ENCODE measurements at regions not wholly inside any gene's neighbourhood (a gene's known extent, or its start where the extent isn't known, plus 50 kb on each side); places are given as distances from the start of the nearest gene placed in this dataset.

DNA sequence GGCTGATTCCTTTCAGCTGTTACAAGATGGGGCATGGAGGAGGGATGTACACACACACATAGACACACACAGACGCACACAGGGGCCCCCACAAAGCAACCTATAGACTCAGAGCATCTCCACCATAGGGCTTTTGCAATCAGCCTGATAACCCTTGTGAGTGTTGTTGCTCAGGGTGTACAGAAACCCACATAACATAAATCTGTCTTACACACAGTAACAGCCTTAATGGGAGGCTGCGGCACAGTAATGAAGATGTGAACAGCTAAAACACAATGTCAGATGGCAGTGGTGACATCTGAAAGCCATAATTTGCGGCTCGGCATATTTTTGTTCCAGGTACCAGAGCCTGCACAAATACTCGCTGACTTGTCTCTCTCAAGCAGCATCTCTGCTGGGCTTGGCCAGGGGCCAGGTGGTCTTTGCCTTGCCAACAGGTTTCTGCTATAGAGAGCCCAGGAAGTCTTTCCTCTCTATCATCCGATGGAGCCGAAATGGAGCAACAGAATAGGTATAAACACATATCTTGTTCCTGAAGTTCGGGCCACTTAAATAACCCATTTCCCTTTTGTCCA lies 357.2 kb upstream of the GATB start:
- no peak overlapping the region for H3K4me3 ChIP-seq (ENCODE audit: low read length)
- no peak for DNase-seq (ENCODE audit: low read depth)
- TF ChIP-seq, protein P1, sequence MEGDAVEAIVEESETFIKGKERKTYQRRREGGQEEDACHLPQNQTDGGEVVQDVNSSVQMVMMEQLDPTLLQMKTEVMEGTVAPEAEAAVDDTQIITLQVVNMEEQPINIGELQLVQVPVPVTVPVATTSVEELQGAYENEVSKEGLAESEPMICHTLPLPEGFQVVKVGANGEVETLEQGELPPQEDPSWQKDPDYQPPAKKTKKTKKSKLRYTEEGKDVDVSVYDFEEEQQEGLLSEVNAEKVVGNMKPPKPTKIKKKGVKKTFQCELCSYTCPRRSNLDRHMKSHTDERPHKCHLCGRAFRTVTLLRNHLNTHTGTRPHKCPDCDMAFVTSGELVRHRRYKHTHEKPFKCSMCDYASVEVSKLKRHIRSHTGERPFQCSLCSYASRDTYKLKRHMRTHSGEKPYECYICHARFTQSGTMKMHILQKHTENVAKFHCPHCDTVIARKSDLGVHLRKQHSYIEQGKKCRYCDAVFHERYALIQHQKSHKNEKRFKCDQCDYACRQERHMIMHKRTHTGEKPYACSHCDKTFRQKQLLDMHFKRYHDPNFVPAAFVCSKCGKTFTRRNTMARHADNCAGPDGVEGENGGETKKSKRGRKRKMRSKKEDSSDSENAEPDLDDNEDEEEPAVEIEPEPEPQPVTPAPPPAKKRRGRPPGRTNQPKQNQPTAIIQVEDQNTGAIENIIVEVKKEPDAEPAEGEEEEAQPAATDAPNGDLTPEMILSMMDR (conservative IDR thresholded peaks at IDR 0.05; ENCODE audit: low read depth, low read length): no peak

DNA sequence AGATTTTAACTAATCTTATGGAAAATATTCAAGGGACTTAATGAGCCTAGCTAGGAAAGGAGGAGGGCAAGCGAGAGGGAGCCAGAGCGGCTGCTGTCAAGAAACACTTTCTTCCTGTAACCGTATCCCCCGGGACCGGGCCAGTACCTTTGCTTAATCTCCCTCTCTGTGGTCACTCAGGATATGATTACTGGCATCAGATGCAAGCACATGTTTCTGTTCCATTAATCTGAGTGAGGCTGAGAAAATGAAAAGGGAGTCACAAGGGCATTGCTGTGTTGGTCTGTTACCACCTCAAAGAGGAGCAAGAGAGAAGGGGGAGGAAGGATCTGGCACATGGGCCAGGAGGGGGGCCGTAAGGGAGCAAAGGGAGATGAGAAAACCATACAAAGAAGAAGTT lies 356.7 kb upstream of the GATB start:
- DNase-seq (ENCODE audit: low read depth): peak; percentile 44
- TF ChIP-seq, protein P1 (conservative IDR thresholded peaks at IDR 0.05; ENCODE audit: low read depth, low read length): no peak
- no peak overlapping the region for H3K4me3 ChIP-seq (ENCODE audit: low read length)

DNA sequence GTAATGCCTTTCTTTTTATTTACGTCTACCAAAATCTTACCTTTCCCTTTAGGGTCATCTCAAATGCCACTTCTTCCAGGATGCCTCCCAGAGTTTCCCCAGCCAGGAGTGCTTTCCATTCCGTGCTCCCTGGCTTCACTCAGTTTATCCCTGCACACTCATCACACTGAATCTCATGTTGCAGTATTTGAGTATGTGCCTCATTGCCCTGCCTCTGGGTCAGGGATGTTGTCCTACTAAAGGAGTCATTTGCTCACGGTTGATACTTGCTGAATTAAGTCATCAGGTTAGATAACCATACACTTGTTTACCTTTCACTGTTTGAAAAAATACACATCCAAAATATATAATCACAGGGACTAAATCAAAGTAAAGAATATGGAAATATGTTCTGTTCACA lies 356.2 kb upstream of the GATB start:
- no peak overlapping the region for H3K4me3 ChIP-seq (ENCODE audit: low read length)
- TF ChIP-seq, protein P1 (conservative IDR thresholded peaks at IDR 0.05; ENCODE audit: low read depth, low read length): no peak
- no peak for DNase-seq (ENCODE audit: low read depth)

DNA sequence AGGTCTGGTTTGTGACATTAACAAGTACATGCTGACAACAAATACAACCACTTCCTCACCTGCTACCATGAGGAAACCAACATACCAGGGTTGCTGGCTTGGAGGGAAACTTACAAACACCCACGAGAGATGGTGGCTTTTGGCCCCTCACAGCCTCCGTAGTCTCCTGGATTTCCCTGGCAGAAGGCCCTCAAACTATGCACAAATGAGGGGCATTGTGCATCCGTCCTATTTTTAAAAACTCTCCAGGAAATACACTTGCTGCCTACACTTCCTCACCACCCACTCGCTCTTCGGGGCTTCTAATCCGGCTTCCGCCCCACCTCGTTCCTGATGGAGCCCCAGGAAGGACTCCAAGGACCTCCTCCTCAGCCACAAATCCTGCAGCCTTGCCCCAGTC lies 355.0 kb upstream of the GATB start:
- TF ChIP-seq, protein P1 (conservative IDR thresholded peaks at IDR 0.05; ENCODE audit: low read depth, low read length): no peak
- no peak for DNase-seq (ENCODE audit: low read depth)
- no peak overlapping the region for H3K4me3 ChIP-seq (ENCODE audit: low read length)

DNA sequence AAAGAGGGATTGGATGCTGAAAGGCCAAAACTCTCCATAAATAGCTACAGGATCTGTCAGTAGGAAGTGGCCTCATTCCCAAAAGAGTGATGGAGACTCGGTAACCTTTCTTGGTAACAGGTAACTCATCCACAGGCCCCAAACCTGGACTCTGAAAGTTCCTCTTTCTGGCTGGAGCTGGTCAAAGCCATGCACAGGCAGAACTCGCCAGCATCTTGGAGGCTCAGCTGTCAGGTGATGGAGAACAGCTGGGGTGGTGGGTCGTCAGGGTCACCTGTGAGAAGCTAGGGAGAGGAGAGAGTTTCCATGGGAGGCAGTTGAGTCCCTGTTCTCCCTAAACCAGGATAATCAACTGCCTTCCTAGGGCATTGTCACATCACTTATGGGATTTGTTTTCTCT lies 354.3 kb upstream of the GATB start:
- H3K4me3 ChIP-seq (ENCODE audit: low read length): no peak overlapping the region
- DNase-seq (ENCODE audit: low read depth): no peak
- TF ChIP-seq, protein P1 (conservative IDR thresholded peaks at IDR 0.05; ENCODE audit: low read depth, low read length): no peak

- no peak for DNase-seq (ENCODE audit: low read depth)
- TF ChIP-seq, protein P1 (conservative IDR thresholded peaks at IDR 0.05; ENCODE audit: low read depth, low read length): no peak
- no peak overlapping the region for H3K4me3 ChIP-seq (ENCODE audit: low read length)
Measured at GRCh38 chr4:152114562-152114961, 353.8 kb upstream of the GATB start.

GRCh38 chr4:152112887-152113286 lies 352.1 kb upstream of the GATB start:
- DNase-seq (ENCODE audit: low read depth): no peak
- TF ChIP-seq, protein P1 (conservative IDR thresholded peaks at IDR 0.05; ENCODE audit: low read depth, low read length): no peak
- no peak overlapping the region for H3K4me3 ChIP-seq (ENCODE audit: low read length)

Data from retinal pigment epithelial cell (primary cell).